IPS DF 4.7 (cell line): ENCODE measurements at regions not wholly inside any gene's neighbourhood (a gene's known extent, or its start where the extent isn't known, plus 50 kb on each side); places are given as distances from the start of the nearest gene placed in this dataset.
"Not testable (repeated sequence)": the region's sequence is repeated elsewhere in the genome, so short reads cannot be mapped to it uniquely, and the experiment has no call there.

Source experiments
- DNase-seq: peaks from one replicate; pipeline ENCODE4 v3.0.0-alpha.2; 2013; ENCODE audit warnings: low spot score; ENCODE audit errors: extremely low read depth

DNA sequence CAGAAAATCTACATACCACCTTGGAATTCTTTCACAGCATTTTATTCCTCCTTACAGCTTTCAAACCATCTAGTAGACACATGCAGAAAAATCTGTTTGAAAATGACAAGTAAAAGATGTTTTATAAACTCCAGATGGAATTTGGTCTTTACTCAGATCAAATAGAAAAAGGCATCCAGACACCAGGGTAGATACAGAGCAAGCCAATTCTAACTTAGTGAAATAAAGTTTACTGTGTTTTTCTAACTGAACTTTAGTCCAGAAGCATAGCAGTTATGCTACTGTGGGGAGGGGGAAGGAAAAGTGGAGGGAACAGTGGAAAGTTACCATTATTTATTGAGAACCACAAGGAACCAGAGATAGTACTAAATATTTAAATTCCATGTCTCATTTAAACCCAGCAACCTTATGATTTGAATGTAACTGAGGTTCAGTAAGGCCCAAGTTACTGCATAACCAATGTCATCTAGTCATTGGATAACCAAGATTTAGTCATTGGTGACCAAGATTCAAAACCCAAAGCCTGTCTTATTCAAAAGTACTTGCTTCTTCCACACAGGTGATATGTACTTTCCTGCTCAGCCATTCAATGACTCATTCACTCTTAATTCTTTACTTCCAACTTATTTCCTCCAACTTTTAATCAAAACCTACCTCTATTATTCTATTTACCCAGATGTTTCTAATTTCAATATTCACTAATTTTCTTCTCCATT lies 57.7 kb downstream of the RAD51AP2 start:
- no peak for DNase-seq

DNA sequence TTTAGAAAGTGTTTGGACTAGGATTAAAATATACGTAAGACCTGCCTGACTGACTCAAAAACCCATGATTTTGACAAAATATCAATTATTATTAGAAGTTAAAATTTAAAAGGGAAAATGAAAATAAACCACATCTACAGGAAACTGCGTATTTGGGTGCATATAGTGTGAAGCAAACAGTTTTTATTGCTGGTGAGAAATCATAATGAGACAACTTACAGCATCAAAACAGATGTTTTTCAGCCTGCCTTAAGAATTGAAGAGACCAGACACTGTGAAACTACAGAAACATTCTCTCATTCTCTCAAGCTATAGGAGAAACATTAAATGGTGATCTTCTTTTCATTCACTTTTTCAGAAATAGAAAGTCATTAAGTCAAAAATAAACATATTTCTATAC lies 62.9 kb downstream of the RAD51AP2 start:
- no peak for DNase-seq

- not testable (repeated sequence) for DNase-seq
Observed at GRCh38 chr2:17446191-17446590, 72.0 kb downstream of the RAD51AP2 start.

DNA sequence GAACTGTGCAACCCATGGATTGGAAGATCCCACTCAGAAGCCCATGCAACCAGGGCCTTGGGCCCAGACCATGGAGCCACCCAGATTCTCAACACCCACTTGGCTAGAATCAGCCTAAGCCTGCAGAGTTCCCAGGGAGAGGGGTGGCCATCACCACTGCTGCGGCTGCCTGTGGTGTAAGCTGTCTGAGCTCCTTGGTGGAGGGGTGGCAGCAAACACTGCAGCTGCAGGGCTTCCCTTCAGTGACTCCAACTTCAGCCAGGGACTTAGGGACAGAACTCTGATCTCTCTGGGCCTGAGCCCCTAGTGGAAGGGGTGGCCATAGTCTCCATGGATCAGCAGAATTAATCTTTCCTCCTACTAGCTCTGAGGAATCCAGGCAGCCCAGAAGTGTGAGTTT lies 72.5 kb downstream of the RAD51AP2 start:
- DNase-seq, result no peak

- DNase-seq, result no peak
Observed at GRCh38 chr2:17442334-17442733, 75.9 kb downstream of the RAD51AP2 start.

- no peak for DNase-seq
Observed at GRCh38 chr2:17441790-17442189, 76.5 kb downstream of the RAD51AP2 start.

DNA sequence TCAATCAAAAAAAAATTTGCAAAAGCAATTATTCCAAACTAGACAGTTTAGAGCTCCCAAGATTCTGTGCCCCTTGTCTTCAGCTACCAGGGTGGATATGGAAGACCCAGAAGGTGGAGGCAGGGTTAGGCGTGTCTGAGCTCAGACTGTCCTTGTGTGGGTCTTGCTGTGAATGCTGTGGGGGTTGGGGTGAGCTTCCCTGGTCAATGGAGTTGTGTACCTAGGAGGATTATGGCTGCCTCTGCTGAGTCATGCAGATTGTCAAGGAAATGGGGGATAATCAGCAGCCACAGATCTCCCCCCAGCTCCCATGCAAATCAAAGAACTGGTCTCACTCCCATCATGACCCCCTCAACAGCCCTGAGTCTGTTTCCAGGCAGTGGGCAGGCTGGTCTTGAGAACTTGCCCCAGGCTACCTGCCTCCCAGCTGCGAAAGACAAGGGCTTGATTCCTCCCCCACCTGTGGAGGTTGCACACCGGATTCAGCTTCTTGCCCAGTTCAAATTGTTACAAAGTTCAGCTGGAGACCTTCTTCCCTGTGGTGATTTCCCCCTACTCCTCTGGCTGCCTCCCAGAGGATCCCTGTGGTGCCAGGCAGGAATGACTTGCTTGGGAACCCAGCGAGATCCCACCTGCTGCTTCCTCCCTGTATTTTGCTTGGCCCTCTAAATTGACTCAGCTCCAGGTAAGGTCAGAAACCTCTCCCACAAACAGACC lies 77.0 kb downstream of the RAD51AP2 start:
- DNase-seq, result no peak

- DNase-seq, result no peak
Observed at GRCh38 chr2:17430326-17430725, 87.9 kb downstream of the RAD51AP2 start.

DNA sequence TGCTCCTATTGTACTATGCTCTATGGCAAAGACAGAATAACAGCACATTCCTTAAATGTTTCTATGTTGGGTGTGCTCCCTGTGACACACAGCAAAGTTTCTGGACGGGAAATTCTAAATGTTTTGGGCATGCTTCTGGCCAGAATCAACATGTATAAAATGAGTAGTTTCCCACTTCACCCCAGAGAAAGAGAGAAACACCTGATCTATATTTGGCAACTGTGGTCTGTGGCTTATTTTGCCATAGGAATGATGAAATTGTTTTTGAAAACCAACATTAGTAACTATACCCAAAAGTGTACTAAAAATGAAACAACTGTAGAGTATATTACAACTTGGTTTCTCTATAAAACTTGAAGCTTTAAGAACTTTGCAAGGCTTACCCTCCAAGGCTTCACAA lies 89.1 kb downstream of the RAD51AP2 start:
- no peak for DNase-seq

- DNase-seq, result no peak
Observed at GRCh38 chr2:17427401-17427800, 90.8 kb downstream of the RAD51AP2 start.

- no peak for DNase-seq
Observed at GRCh38 chr2:17426743-17427142, 91.5 kb downstream of the RAD51AP2 start.

GRCh38 chr2:17422061-17422460 lies 96.2 kb downstream of the RAD51AP2 start:
- no peak for DNase-seq

DNA sequence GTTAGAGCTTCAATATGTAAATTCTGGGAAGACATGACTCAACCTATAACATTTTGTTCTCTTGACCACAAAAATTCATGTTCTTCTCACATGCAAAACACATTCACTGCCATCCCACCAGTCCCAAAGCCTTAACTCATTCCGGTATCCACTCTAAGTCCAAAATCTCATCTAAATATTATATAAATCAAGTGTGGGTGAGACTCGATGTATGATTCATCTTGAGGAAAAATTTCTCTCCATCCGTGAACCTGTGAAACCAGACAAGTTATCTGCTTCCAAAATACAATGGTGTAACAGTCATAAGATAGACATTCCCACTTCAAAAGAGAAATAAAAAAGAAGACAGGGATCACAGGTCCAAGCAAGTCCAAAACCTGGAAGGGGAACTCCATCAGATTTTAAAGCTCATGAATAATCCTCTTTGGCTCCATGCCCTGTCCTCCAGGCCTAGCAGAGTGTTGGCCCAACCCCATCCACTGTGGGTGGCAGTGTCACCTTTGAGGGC lies 101.3 kb downstream of the RAD51AP2 start:
- no peak for DNase-seq

GRCh38 chr2:17413036-17413435 lies 105.2 kb downstream of the RAD51AP2 start:
- no peak for DNase-seq

DNA sequence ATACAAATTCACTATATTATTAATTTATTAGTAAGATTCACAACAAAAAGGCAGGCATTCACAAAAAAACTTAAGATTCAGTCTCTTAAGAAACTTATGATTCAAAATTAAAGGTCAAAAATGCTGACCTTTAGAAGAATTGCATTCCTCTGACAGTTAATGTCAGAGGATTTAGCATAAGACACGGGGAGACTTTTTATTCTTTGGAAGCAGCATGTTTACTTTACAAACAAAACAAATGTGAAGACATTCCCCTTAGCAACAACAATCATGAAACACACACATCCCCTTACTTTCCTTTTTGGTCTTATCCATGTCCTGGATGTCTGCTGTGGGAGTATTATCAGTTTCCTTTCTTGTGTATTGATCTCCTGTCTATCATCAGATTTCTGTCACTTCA lies 117.1 kb downstream of the RAD51AP2 start:
- DNase-seq, result no peak

GRCh38 chr2:17398770-17399169 lies 119.5 kb downstream of the RAD51AP2 start:
- no peak for DNase-seq

GRCh38 chr2:17388798-17389197 lies 129.4 kb downstream of the RAD51AP2 start:
- DNase-seq, result no peak

DNA sequence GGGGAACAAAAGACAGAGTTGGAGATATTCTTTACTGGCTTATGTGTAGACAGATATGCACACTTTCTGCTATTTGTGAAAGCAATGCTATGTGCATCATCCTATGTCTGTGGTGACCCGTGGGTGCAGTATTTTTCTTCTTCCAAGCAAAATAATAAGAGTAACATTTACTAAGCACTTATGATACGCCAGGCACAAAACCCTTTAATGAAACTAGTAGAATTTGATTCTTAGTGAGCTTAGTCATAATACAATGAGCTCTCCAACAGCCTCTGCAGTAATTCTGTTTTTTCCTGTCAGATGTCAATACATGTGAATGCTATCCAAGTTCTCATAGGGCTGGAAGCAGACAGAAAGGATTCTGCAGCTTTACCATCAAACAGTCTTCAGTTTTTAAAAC lies 130.6 kb downstream of the RAD51AP2 start:
- no peak for DNase-seq

DNA sequence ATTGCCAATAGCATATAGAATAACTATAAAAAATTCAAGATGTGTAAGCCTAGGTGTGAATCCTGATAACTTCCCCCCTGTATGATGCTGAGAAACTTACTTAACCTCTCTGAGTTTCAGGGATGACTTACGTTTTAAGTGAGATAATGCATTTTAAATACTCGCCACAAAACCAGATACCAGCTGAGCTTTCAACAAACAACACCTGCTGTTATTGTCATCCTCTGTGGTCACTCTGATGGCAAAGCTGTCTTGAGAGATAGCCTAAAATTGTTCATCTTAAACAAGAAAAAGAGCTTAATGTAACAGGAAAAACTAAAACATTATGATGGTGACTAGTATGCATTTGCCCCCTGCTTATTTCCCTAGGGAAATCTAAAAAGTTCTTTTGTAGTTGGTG lies 131.5 kb downstream of the RAD51AP2 start:
- no peak for DNase-seq

- no peak for DNase-seq
Observed at GRCh38 chr2:17380003-17380402, 138.2 kb downstream of the RAD51AP2 start.

GRCh38 chr2:17375262-17375661 lies 143.0 kb downstream of the RAD51AP2 start:
- DNase-seq, result no peak

DNA sequence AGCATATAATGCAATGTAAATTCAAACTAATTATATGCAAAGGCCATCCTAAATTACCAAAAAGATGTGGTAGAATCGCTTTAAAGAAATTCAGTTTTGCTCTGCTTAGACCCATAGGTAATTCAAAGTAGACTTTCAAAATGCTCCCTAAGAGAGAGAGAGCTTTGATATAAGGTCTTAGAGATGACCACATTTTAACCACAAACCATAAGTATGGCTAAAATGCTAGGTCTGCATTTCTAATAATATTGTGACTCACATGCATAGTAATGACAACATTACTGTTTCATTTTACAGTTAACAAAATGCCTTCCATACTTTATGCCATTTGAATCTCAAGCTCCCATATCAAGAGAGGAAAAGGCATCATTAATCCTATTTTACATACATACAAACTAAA lies 144.5 kb downstream of the RAD51AP2 start:
- no peak for DNase-seq

- no peak for DNase-seq
Observed at GRCh38 chr2:17373041-17373440, 145.2 kb downstream of the RAD51AP2 start.
